H9 (cell line): ENCODE measurements at regions not wholly inside any gene's neighbourhood (a gene's known extent, or its start where the extent isn't known, plus 50 kb on each side); places are given as distances from the start of the nearest gene placed in this dataset.

Experiments used
- DNase-seq: peaks from one replicate; pipeline ENCODE4 v3.0.0-alpha.2; 2017
- H2AFZ ChIP-seq: one replicate; pipeline ENCODE4 v1.6.1; 2013; ENCODE audit warnings: mild to moderate bottlenecking, low read length, control low read depth, moderate library complexity
- H2AK5ac ChIP-seq: 2 replicates; pipeline ENCODE4 v1.6.1; 2013; ENCODE audit warnings: low read length, control low read depth, mixed read lengths; ENCODE audit not compliant: insufficient read length
- H2BK120ac ChIP-seq: one replicate; pipeline ENCODE4 v1.6.1; 2013; ENCODE audit warnings: low read depth, mild to moderate bottlenecking, low read length, control low read depth, inconsistent platforms; ENCODE audit not compliant: poor library complexity, severe bottlenecking
- H2BK12ac ChIP-seq: 2 replicates; pipeline ENCODE4 v1.6.1; 2013; ENCODE audit warnings: low read length, control low read depth, mixed read lengths, low read depth; ENCODE audit not compliant: insufficient read length
- H2BK15ac ChIP-seq: 2 replicates; pipeline ENCODE4 v1.6.1; 2013; ENCODE audit warnings: low read depth, low read length, control low read depth
- H2BK20ac ChIP-seq: one replicate; pipeline ENCODE4 v1.6.1; 2013; ENCODE audit warnings: low read depth, mild to moderate bottlenecking, low read length, control low read depth, inconsistent platforms; ENCODE audit not compliant: poor library complexity, severe bottlenecking
- H2BK5ac ChIP-seq: 2 replicates; pipeline ENCODE4 v1.6.1; 2013; ENCODE audit warnings: low read length, control low read depth, mixed read lengths; ENCODE audit not compliant: insufficient read length
- H3K14ac ChIP-seq: 2 replicates; pipeline ENCODE4 v1.6.1; 2013; ENCODE audit warnings: low read length, control low read depth; ENCODE audit not compliant: insufficient read depth
- H3K18ac ChIP-seq: 2 replicates; pipeline ENCODE4 v1.6.1; 2013; ENCODE audit warnings: low read depth, mild to moderate bottlenecking, mixed read lengths, low read length, control low read depth; ENCODE audit not compliant: insufficient read length
- H3K23ac ChIP-seq: 2 replicates; pipeline ENCODE4 v1.6.1; 2013; ENCODE audit warnings: low read length, control low read depth, mixed read lengths, low read depth; ENCODE audit not compliant: insufficient read length
- H3K23me2 ChIP-seq: 2 replicates; pipeline ENCODE4 v1.6.1; 2013; ENCODE audit warnings: low read depth, mild to moderate bottlenecking, mixed read lengths, low read length, control low read depth; ENCODE audit not compliant: insufficient read length, poor library complexity, severe bottlenecking
- H3K27ac ChIP-seq: 2 replicates; pipeline ENCODE4 v1.5.1; 2013; ENCODE audit warnings: low read length, control low read depth, mixed read lengths, low read depth; ENCODE audit not compliant: insufficient read length
- H3K27me3 ChIP-seq: 2 replicates; pipeline ENCODE4 v1.6.1; 2013; ENCODE audit warnings: low read length, control low read depth, inconsistent platforms; ENCODE audit not compliant: insufficient read depth
- H3K4ac ChIP-seq: 2 replicates; pipeline ENCODE4 v1.6.1; 2013; ENCODE audit warnings: low read depth, mild to moderate bottlenecking, control low read depth, inconsistent platforms, low read length, moderate library complexity
- H3K4me1 ChIP-seq: 2 replicates; pipeline ENCODE4 v1.6.1; 2013; ENCODE audit warnings: low read length, control low read depth, inconsistent platforms; ENCODE audit not compliant: insufficient read depth
- H3K4me2 ChIP-seq: 2 replicates; pipeline ENCODE4 v1.6.1; 2013; ENCODE audit warnings: low read length, control low read depth, mixed read lengths; ENCODE audit not compliant: insufficient read length, insufficient read depth
- H3K56ac ChIP-seq: 2 replicates; pipeline ENCODE4 v1.6.1; 2013; ENCODE audit warnings: low read depth, mild to moderate bottlenecking, mixed read lengths, low read length, control low read depth; ENCODE audit not compliant: insufficient read length
- H3K79me1 ChIP-seq: 2 replicates; pipeline ENCODE4 v1.6.1; 2013; ENCODE audit warnings: low read depth, mild to moderate bottlenecking, moderate library complexity, low read length, control low read depth, inconsistent platforms; ENCODE audit not compliant: insufficient read depth, poor library complexity, severe bottlenecking
- H3K79me2 ChIP-seq: 2 replicates; pipeline ENCODE4 v1.6.1; 2013; ENCODE audit warnings: low read length, control low read depth, inconsistent platforms; ENCODE audit not compliant: insufficient read depth
- H3K9ac ChIP-seq: 2 replicates; pipeline ENCODE4 v1.6.1; 2013; ENCODE audit warnings: low read length, control low read depth, mixed read lengths; ENCODE audit not compliant: insufficient read length; ENCODE audit errors: extremely low read depth
- H3K9me3 ChIP-seq: one replicate; pipeline ENCODE4 v1.6.1; 2013; ENCODE audit warnings: low read depth, low read length, inconsistent platforms; ENCODE audit not compliant: control insufficient read depth
- H3T11ph ChIP-seq: one replicate; pipeline ENCODE4 v1.6.1; 2013; ENCODE audit warnings: mild to moderate bottlenecking, low read length, control low read depth, inconsistent platforms
- H4K20me1 ChIP-seq: one replicate; pipeline ENCODE4 v1.6.1; 2013; ENCODE audit not compliant: control insufficient read depth, insufficient read length, insufficient read depth
- H4K5ac ChIP-seq: 2 replicates; pipeline ENCODE4 v1.6.1; 2013; ENCODE audit warnings: low read depth, mild to moderate bottlenecking, mixed read lengths, low read length, control low read depth; ENCODE audit not compliant: insufficient read length
- H4K8ac ChIP-seq: replicated peaks from 2 replicates; pipeline ENCODE4 v1.6.1; 2013; ENCODE audit warnings: low read length, control low read depth, mixed read lengths, low read depth; ENCODE audit not compliant: insufficient read length
- H4K91ac ChIP-seq: 2 replicates; pipeline ENCODE4 v1.6.1; 2013; ENCODE audit warnings: low read depth, mild to moderate bottlenecking, moderate library complexity, mixed read lengths, low read length, control low read depth; ENCODE audit not compliant: insufficient read length
- H3K27ac Mint-ChIP-seq, 3 experiments: 2 replicates in 2 of 3; 3 replicates in 1 of 3; pipeline ENCODE4 v1.8.0; 2020 to 2021; ENCODE audit warnings: mixed read lengths in 3 of 3, mild to moderate bottlenecking in 1 of 3, moderate library complexity in 1 of 3
- H3K27me3 Mint-ChIP-seq: 2 replicates; pipeline ENCODE4 v1.8.0; 2021; ENCODE audit warnings: low read depth, mild to moderate bottlenecking, moderate library complexity, mixed read lengths
- H3K36me3 Mint-ChIP-seq, 3 experiments: 2 replicates in 2 of 3; 3 replicates in 1 of 3; pipeline ENCODE4 v1.8.0; 2020 to 2021; ENCODE audit warnings: low read depth in 3 of 3, mixed read lengths in 3 of 3; ENCODE audit not compliant: insufficient read depth in 1 of 3
- H3K4me1 Mint-ChIP-seq, 2 experiments: 2 replicates each; pipeline ENCODE4 v1.8.0; 2020; ENCODE audit warnings: mixed read lengths in 2 of 2
- H3K4me3 Mint-ChIP-seq, 2 experiments: 2 replicates in 1 of 2; 3 replicates in 1 of 2; pipeline ENCODE4 v1.8.0; 2020 to 2021; ENCODE audit warnings: mild to moderate bottlenecking in 2 of 2, mixed read lengths in 2 of 2, moderate library complexity in 1 of 2
- H3K9me3 Mint-ChIP-seq, 2 experiments: 2 replicates in 1 of 2; 3 replicates in 1 of 2; pipeline ENCODE4 v1.8.0; 2020; ENCODE audit warnings: mild to moderate bottlenecking in 2 of 2, mixed read lengths in 2 of 2, moderate library complexity in 1 of 2
- WGBS: extraction: QIAGEN DNeasy Blood & Tissue Kit; methylation state at CpG from one replicate; pipeline ENCODE4 v1.1.7; 2013; ENCODE audit warnings: missing lambda C conversion rate, low lambda C conversion rate, mixed read lengths; ENCODE audit not compliant: insufficient read length; ENCODE audit errors: extremely low coverage; 5-methylcytosine and 5-hydroxymethylcytosine counted together
- TF ChIP-seq, protein P1 (sequence below): fragments of 200-600 bp; sonication (generic); conservative IDR thresholded peaks from 3 replicates; pipeline ENCODE4 v1.8.0; 2021; ENCODE audit warnings: antibody characterized with exemption, mild to moderate bottlenecking

DNA sequence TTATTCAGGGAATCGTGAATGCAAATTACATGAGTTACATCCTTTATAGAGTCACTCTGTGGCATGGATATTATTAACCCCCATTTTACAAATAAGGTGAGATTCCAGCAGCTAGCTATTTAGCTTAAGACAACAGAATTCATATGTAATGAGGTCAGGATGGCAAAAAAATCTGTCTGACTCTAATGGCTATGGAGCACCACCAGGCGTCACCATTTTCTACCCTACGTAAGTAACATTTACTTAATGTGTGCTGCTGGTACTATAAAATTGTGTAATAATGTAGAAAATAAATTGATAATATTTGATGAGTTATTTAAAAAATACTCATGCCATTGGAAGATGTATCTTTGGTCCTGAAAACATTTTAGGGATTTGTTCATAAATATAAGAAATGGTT lies 2040.1 kb upstream of the LRRTM1 start:
- H3K4me1 ChIP-seq, result no peaks in the 10 kb centered on the region
- no peak overlapping the region for H2BK5ac ChIP-seq
- Mint-ChIP-seq H3K9me3 (no peaks in the 10 kb centered on the region), H3K4me1 (peaks cover 0 to 2% of the 10 kb centered on the region in 2 experiments; a peak in 1 of 4 replicates), H3K4me3 (no peak overlapping the region), H3K27me3 (no peaks in the 10 kb centered on the region), H3K36me3 (no peaks in the 10 kb centered on the region), H3K27ac (no peak overlapping the region)
- no peak overlapping the region for H3K56ac ChIP-seq
- no peaks in the 10 kb centered on the region for H3K79me1 ChIP-seq
- H3K4me2 ChIP-seq, result no peak overlapping the region
- no peaks in the 10 kb centered on the region for H3K79me2 ChIP-seq
- no peak overlapping the region for H3K14ac ChIP-seq
- no peak overlapping the region for H2BK15ac ChIP-seq
- H3T11ph ChIP-seq, result no peak overlapping the region
- no peak overlapping the region for H2AFZ ChIP-seq
- no peak overlapping the region for H3K9ac ChIP-seq
- H4K5ac ChIP-seq, result no peak overlapping the region
- no peak overlapping the region for H3K18ac ChIP-seq
- no peak overlapping the region for H3K27ac ChIP-seq
- no peak overlapping the region for H2BK12ac ChIP-seq
- H3K27me3 ChIP-seq, result no peaks in the 10 kb centered on the region
- H4K8ac ChIP-seq, result no peak overlapping the region
- H4K91ac ChIP-seq, result no peak overlapping the region
- TF ChIP-seq, protein P1, sequence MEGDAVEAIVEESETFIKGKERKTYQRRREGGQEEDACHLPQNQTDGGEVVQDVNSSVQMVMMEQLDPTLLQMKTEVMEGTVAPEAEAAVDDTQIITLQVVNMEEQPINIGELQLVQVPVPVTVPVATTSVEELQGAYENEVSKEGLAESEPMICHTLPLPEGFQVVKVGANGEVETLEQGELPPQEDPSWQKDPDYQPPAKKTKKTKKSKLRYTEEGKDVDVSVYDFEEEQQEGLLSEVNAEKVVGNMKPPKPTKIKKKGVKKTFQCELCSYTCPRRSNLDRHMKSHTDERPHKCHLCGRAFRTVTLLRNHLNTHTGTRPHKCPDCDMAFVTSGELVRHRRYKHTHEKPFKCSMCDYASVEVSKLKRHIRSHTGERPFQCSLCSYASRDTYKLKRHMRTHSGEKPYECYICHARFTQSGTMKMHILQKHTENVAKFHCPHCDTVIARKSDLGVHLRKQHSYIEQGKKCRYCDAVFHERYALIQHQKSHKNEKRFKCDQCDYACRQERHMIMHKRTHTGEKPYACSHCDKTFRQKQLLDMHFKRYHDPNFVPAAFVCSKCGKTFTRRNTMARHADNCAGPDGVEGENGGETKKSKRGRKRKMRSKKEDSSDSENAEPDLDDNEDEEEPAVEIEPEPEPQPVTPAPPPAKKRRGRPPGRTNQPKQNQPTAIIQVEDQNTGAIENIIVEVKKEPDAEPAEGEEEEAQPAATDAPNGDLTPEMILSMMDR, result peak; percentile 72
- no peaks in the 10 kb centered on the region for H4K20me1 ChIP-seq
- no peak overlapping the region for H2BK120ac ChIP-seq
- no peak overlapping the region for H3K4ac ChIP-seq
- no peak overlapping the region for H3K23ac ChIP-seq
- H3K9me3 ChIP-seq, result no peaks in the 10 kb centered on the region
- H2BK20ac ChIP-seq, result no peak overlapping the region
- no peak overlapping the region for H2AK5ac ChIP-seq
- H3K23me2 ChIP-seq, result no peaks in the 10 kb centered on the region
- DNase-seq, result peak; percentile 30
- no CpG with 5 or more reads among the region's 3 CpGs for WGBS
